ENCODE measurements at regions not wholly inside any gene's neighbourhood (a gene's known extent, or its start where the extent isn't known, plus 50 kb on each side); places are given as distances from the start of the nearest gene placed in this dataset.
A peak's percentile ranks its signal among the peaks of the same experiment; 100 is the strongest.

DNA sequence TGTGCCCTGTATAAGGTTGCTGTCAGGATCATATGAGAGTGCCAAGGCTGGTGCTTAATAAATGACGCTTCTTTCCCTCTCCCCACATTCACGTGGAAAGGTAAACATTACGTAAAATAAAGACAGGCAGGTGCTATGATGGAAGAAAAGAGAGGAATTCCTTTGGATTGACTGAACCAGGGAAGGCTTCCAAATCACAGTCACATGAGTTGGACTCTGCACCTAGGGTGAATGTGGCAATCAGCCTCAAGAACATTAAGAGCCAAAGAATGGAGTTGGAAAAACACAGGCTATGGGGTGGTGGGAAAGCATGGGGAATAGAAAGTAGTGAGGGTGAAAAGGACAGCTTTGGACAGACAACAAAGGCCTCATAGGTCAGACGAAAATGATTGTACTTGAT is 473.1 kb downstream of the VRK1 start:
- Histone ChIP-seq H3K27ac (ENCODE audit: low read length) (no peak overlapping the region), H3F3A (ENCODE audit: insufficient read depth, low read length, poor library complexity, severe bottlenecking) (no peaks in the 10 kb centered on the region), H3K79me2 (replicated peaks; ENCODE audit: insufficient read depth, low read length) (no peaks in the 10 kb centered on the region), H3K9ac (ENCODE audit: low read length) (no peak overlapping the region), H3K4me3 (ENCODE audit: low read length) (no peak overlapping the region), H3K9me3 (ENCODE audit: low read length) (no peaks in the 10 kb centered on the region), H3K36me3 (ENCODE audit: insufficient read depth, low read length) (no peaks in the 10 kb centered on the region), H4K20me1 (ENCODE audit: insufficient read depth) (no peaks in the 10 kb centered on the region), H3K27me3 (ENCODE audit: insufficient read depth, low read depth, low read length) (no peaks in the 10 kb centered on the region), H3K4me2 (ENCODE audit: low read length) (no peak overlapping the region), H2AFZ (ENCODE audit: low read depth, low read length) (no peak overlapping the region), H3K9me2 (ENCODE audit: insufficient read depth, low read length) (no peaks in the 10 kb centered on the region)
- TF ChIP-seq, protein P1, sequence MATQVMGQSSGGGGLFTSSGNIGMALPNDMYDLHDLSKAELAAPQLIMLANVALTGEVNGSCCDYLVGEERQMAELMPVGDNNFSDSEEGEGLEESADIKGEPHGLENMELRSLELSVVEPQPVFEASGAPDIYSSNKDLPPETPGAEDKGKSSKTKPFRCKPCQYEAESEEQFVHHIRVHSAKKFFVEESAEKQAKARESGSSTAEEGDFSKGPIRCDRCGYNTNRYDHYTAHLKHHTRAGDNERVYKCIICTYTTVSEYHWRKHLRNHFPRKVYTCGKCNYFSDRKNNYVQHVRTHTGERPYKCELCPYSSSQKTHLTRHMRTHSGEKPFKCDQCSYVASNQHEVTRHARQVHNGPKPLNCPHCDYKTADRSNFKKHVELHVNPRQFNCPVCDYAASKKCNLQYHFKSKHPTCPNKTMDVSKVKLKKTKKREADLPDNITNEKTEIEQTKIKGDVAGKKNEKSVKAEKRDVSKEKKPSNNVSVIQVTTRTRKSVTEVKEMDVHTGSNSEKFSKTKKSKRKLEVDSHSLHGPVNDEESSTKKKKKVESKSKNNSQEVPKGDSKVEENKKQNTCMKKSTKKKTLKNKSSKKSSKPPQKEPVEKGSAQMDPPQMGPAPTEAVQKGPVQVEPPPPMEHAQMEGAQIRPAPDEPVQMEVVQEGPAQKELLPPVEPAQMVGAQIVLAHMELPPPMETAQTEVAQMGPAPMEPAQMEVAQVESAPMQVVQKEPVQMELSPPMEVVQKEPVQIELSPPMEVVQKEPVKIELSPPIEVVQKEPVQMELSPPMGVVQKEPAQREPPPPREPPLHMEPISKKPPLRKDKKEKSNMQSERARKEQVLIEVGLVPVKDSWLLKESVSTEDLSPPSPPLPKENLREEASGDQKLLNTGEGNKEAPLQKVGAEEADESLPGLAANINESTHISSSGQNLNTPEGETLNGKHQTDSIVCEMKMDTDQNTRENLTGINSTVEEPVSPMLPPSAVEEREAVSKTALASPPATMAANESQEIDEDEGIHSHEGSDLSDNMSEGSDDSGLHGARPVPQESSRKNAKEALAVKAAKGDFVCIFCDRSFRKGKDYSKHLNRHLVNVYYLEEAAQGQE (IDR thresholded peaks at IDR 0.05; ENCODE audit: borderline replicate concordance) = no peak
- TF ChIP-seq SMC3 (conservative IDR thresholded peaks at IDR 0.05; ENCODE audit: poor library complexity) (no peak), EZH2 (IDR thresholded peaks at IDR 0.05; ENCODE audit: borderline replicate concordance, insufficient read depth, low read length, poor library complexity, severe bottlenecking) (no peak), POLR2AphosphoS5 (IDR thresholded peaks at IDR 0.05) (no peak)

DNA sequence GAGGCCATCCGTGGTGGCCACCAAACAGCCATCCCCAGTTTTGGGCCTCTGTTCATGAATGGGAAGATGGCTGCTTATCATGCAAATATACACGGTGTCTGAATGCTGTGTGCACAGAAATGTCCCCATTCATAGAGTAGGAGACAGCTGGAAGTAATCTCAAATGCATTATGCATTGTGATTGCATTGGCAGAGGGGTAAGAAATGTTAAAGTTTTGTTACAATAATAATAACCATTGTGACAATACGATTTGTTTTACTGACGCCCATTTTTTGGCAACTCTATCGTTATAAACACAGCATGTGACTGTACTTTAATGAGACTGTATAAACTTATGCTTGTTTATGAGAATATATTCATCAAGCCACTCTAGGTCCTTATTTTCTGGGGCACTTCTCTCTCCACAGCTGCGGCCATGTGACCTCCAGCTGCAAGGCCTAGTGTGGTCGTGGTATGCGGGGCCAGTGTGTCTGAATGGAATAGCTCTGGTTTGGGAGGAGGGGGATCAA is 474.3 kb downstream of the VRK1 start:
- H3K27me3 ChIP-seq (ENCODE audit: insufficient read depth, low read depth, low read length) = no peaks in the 10 kb centered on the region
- H3K9me3 ChIP-seq (ENCODE audit: low read length) = no peaks in the 10 kb centered on the region
- no peaks in the 10 kb centered on the region for H3K9me2 ChIP-seq (ENCODE audit: insufficient read depth, low read length)
- H4K20me1 ChIP-seq (ENCODE audit: insufficient read depth) = no peaks in the 10 kb centered on the region
- peak overlapping the region; percentile 35 for H3K27ac ChIP-seq (ENCODE audit: low read length)
- TF ChIP-seq POLR2AphosphoS5 (IDR thresholded peaks at IDR 0.05) = no peak
- no peak for TF ChIP-seq TAF1 (IDR thresholded peaks at IDR 0.05; ENCODE audit: low read depth)
- TF ChIP-seq, protein P2, sequence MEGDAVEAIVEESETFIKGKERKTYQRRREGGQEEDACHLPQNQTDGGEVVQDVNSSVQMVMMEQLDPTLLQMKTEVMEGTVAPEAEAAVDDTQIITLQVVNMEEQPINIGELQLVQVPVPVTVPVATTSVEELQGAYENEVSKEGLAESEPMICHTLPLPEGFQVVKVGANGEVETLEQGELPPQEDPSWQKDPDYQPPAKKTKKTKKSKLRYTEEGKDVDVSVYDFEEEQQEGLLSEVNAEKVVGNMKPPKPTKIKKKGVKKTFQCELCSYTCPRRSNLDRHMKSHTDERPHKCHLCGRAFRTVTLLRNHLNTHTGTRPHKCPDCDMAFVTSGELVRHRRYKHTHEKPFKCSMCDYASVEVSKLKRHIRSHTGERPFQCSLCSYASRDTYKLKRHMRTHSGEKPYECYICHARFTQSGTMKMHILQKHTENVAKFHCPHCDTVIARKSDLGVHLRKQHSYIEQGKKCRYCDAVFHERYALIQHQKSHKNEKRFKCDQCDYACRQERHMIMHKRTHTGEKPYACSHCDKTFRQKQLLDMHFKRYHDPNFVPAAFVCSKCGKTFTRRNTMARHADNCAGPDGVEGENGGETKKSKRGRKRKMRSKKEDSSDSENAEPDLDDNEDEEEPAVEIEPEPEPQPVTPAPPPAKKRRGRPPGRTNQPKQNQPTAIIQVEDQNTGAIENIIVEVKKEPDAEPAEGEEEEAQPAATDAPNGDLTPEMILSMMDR (IDR thresholded peaks at IDR 0.05; ENCODE audit: poor library complexity, severe bottlenecking) = no peak
- no peak for TF ChIP-seq SMC3 (conservative IDR thresholded peaks at IDR 0.05; ENCODE audit: poor library complexity)
- TF ChIP-seq EP300 (conservative IDR thresholded peaks at IDR 0.05; ENCODE audit: poor library complexity, severe bottlenecking) = no peak
- TF ChIP-seq RAD21 (conservative IDR thresholded peaks at IDR 0.05) = no peak
- TF ChIP-seq, protein P1 (IDR thresholded peaks at IDR 0.05; ENCODE audit: borderline replicate concordance) = no peak
- TF ChIP-seq MXI1 (conservative IDR thresholded peaks at IDR 0.05; ENCODE audit: poor library complexity, severe bottlenecking) = no peak
- no peak for TF ChIP-seq EZH2 (IDR thresholded peaks at IDR 0.05; ENCODE audit: borderline replicate concordance, insufficient read depth, low read length, poor library complexity, severe bottlenecking)
- H3K79me2 ChIP-seq (replicated peaks; ENCODE audit: insufficient read depth, low read length) = no peaks in the 10 kb centered on the region
- H3K9ac ChIP-seq (ENCODE audit: low read length) = no peak overlapping the region
- no peak overlapping the region for H3K4me2 ChIP-seq (ENCODE audit: low read length)
- no peak overlapping the region for H2AFZ ChIP-seq (ENCODE audit: low read depth, low read length)
- no peaks in the 10 kb centered on the region for H3F3A ChIP-seq (ENCODE audit: insufficient read depth, low read length, poor library complexity, severe bottlenecking)
- H3K36me3 ChIP-seq (ENCODE audit: insufficient read depth, low read length) = no peaks in the 10 kb centered on the region
- no peak overlapping the region for H3K4me3 ChIP-seq (ENCODE audit: low read length)

Measured in neural cell (in vitro differentiated cells).